HT1080 (cell line): ENCODE measurements at regions not wholly inside any gene's neighbourhood (a gene's known extent, or its start where the extent isn't known, plus 50 kb on each side); places are given as distances from the start of the nearest gene placed in this dataset.
A peak's percentile ranks its signal among the peaks of the same experiment; 100 is the strongest.

Experiments used
- DNase-seq: peaks from one replicate; pipeline ENCODE4 v3.0.0-alpha.2; 2015; ENCODE audit warnings: low read depth

GRCh38 chr10:31709476-31709875 is 219.2 kb downstream of the ARHGAP12 start:
- no peak for DNase-seq

- no peak for DNase-seq
These were observed 219.6 kb downstream of the ARHGAP12 start for GRCh38 chr10:31709028-31709427.

- DNase-seq, result no peak
These were observed 220.2 kb downstream of the ARHGAP12 start for GRCh38 chr10:31708474-31708873.

- no peak for DNase-seq
These were observed 220.6 kb downstream of the ARHGAP12 start for GRCh38 chr10:31708046-31708445.

- peak; percentile 85 for DNase-seq
These were observed 221.3 kb downstream of the ARHGAP12 start for GRCh38 chr10:31707093-31708039.

- DNase-seq, result no peak
These were observed 222.1 kb downstream of the ARHGAP12 start for GRCh38 chr10:31706464-31707092.

- DNase-seq, result no peak
These were observed 223.5 kb downstream of the ARHGAP12 start for GRCh38 chr10:31705136-31705535.

GRCh38 chr10:31704195-31704594 is 224.4 kb downstream of the ARHGAP12 start:
- DNase-seq, result no peak

- no peak for DNase-seq
These were observed 225.7 kb downstream of the ARHGAP12 start for GRCh38 chr10:31702954-31703353.

- DNase-seq, result no peak
These were observed 226.6 kb downstream of the ARHGAP12 start for GRCh38 chr10:31702005-31702404.

GRCh38 chr10:31701546-31701945 is 227.1 kb downstream of the ARHGAP12 start:
- no peak for DNase-seq

- DNase-seq, result no peak
These were observed 228.4 kb downstream of the ARHGAP12 start for GRCh38 chr10:31700181-31700611.

- DNase-seq, result no peak
These were observed 230.3 kb downstream of the ARHGAP12 start for GRCh38 chr10:31698181-31698830.

- DNase-seq, result peak; percentile 18
These were observed 231.1 kb downstream of the ARHGAP12 start for GRCh38 chr10:31697271-31698180.

GRCh38 chr10:31694929-31695837 is 233.4 kb downstream of the ARHGAP12 start:
- DNase-seq, result no peak

GRCh38 chr10:31694126-31694685 is 234.4 kb downstream of the ARHGAP12 start:
- DNase-seq, result no peak

GRCh38 chr10:31693491-31693890 is 235.1 kb downstream of the ARHGAP12 start:
- DNase-seq, result no peak

- no peak for DNase-seq
These were observed 239.4 kb downstream of the ARHGAP12 start for GRCh38 chr10:31689233-31689632.

- DNase-seq, result no peak
These were observed 240.8 kb downstream of the ARHGAP12 start for GRCh38 chr10:31687663-31688482.
